ENCODE measurements at regions not wholly inside any gene's neighbourhood (a gene's known extent, or its start where the extent isn't known, plus 50 kb on each side); places are given as distances from the start of the nearest gene placed in this dataset.

DNA sequence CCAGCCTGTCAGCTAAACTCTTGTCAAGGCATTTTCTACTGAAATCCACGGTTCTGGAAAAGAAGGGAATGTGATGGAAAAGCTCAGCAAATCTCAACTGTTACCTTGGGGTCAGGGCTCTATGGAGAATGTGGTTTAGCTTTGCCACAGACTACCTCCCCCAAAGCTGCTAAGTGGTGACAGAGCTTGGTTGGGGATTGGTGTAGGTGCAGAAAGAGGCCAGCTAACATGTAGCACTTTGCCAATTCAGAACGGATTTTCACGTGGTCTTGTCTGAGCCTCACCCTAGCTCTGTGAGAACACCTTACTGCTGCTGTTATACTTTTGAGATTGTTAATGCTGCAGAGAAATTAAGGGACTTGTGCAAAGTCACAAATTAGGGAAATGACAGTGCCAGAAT is 331.1 kb downstream of the RND3 start:
- no peak for DNase-seq

DNA sequence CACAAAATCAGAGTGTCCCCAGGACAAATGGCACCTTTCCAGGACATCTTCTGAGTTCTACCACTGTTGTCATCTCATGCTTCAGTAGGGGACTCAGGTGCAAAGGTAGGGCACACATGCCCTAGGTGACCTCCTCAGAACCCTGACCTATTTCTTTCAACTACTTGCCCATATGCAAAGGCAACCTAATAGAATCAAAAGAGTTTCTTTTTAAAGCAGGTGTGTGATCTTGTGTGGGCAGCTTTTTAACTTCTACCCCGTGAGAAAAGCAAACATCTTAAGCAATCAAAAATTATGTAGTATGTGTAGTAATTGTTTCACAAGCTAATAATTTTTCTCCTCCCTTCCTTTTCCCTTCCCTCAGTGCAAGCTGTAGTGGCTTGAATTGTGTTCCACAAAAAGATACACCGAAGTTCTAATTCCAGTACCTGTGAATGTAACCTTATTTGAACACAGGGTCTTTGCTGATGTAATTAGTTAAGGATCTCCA is 333.1 kb downstream of the RND3 start:
- no peak for DNase-seq

DNA sequence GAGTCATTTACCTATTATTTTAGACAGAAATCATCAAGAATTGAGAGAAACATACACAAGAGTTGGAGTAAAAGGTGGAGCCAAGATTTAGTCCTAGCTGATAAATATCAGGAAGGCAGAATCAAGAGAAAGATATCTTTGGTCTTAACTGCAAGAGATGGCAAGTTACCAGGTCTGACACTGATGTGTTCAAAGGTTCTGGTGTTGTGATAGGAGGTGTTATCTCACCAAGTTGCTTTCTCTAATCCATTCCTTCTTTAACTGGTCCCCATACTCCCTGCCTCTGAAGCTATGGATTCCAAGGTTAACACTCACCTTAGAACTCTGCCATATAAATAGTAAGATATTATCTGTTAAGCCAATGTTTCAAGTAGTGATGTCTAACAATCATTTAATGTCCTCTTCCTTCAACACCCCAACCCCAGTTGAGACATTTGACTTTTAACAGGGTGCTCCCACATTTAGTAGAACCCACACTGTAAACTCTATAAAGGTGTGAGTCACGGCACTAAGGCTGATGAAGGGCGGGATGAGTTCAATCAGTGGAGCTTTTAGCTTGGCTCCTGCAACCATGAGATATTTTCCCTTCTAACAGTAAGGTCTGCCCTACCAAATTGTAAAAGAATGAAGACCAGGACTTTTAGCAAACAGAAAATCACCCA is 333.7 kb downstream of the RND3 start:
- DNase-seq = no peak

DNA sequence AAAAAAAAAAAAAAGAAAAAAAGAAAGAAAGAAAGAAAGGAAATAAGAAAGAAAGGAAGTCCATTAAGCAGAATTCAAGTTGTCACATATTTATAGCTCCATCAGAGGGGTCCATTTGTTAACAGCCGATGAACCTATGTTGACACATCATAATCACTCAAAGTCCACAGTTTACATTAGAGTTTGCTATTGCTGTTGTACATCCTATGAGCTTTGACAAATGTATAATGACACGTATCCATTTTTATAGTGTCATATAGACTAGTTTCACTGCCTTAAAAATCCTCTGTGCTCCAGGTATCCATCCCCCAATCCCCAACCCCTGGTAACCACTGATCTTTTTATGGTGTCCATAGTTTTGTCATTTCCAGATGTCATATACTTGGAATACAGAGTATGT is 335.2 kb downstream of the RND3 start:
- no peak for DNase-seq

DNA sequence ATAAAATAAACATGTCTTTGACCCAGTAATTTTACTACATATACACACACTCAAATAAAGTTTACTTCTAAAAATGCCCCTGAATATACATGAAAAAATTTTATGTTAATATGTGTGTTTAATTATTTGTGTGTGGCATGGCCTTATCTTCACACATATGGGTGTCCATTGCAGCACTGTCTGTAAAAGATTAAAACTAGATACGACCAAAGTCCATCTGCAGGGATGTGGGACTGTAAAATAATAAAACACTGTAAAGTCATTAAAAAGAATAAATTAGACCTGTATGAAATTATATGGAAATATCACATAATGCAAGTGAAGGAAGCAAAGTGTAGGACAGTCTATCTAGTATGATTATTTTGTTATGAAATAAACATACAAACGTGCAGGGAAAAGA is 337.3 kb downstream of the RND3 start:
- no peak for DNase-seq

DNA sequence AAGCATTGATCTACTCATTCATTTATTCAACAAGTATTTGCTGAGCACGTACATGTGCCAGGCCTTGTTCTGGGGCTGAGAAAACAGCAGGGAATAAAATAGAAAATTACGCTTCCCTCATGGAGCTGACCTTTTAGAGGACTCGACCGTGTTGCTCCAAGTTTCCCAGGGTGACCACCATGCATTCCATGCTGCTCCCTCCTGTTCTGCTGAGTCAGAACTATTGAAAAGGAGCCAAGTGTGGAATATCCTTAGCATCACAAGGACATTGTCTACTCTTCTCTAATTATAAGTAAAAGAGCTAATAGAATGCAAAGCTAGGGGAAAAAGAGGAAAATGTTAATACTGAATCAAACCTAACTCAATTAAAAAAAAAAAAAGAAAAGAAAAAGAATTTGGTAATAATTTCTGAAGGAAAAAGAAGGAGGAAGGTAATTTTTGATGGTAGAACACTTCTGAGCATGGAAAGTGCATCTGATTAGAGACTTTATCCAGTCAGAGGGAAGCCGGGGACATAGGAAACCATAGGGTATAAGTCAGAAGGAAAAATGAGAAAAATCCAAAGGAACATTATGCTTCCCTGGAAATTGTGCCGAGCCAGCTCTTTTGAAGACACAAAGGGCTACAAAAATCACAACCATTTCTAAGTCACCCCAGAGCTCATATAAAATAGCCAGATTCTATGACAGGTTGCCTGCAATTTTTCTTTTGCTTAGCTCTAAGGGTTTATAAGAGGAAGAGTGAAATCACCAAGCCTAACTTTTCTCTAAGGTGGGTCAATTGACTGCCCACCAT is 339.4 kb downstream of the RND3 start:
- no peak for DNase-seq

DNA sequence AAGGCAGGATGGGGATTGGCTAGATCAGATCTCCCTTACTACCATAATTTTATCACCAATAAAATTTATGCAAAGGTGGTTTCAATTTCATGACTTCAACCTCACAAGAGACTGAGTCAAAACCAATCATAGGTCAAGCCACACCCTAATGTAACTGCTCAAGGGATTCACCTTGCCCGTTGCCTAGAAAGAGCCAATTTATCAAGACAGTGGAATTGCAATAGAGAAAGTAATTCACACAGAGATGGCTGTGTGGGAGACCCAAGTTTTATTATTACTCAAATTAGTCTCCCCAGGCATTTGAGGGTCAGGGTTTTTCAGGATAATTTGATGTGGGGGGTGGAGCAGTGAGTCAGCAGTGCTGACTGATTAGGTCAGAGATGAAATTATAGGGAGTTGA is 340.6 kb downstream of the RND3 start:
- no peak for DNase-seq

DNA sequence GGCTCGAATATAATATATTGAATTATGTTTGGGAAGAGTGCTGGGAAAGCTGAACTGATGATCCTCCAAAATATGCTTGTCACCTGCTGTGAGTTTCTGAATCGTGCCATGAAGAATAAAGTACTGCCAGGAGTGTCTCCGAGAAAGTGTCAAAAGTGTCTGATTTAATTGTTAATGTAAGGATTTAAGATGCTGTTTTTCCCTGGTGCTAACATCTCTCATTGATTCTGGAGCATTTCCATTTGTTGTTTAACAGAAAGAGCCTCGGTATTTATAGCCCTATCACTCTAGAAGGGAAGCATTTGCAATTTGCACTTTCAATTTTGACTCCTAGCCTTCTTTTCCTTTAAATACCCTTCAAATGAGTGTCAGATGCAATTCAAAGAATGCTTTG is 342.2 kb downstream of the RND3 start:
- DNase-seq = no peak

DNA sequence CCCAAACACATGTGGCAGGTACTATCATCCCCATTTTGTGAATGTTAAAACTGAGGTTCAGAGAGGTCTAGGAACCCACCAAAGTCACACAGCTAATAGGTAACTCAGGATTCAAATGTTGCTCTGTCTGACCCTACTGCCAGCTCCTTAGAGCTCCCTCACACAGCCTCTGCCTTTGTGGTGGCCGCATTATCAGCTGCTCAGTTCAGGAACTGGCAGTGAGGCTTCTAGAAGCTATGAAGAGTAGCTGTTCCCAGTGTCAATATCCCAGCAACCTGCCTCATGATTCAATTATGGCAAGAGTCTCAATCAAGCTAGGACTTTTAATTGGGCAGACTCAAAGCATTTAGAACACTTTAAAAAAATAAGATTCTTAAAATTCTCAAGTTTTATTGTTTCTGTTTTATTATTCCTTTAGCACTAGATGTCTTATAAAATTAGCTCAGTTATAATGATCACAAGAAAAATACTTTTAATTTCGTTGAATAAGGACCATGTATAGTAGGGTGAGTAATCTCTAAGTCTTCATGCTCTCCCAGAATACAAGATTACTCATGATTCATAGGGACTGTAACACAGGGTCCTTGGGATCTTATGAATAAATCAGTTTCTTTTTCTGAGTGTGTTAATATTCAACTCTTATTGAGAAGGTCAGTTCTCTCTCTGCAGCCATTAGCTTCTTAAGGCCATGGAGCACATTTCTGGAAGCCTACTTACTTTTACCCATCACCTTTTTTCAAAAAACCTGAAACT is 342.7 kb downstream of the RND3 start:
- DNase-seq = peak; percentile 47

DNA sequence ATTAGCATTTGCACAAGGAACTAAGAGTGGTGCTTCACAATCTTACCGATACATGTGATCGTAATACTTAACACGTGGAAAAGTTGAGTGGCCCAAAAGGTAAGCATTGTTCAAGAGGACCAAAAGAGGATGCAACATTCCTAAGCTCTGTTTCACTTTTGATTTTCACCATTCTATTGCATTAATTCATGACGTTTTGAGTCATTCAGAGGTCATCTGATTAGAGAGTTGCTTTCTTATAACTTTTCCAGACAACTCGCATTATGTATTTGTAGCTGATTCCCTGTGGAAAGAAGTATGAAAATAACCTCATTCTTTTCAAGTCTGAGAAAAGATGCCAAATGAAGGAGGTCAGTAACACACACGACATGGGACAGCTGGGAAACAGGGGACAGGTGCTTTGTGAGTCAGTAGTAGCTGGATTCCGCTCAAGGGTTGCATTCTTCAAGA is 344.4 kb downstream of the RND3 start:
- DNase-seq = peak; percentile 81

DNA sequence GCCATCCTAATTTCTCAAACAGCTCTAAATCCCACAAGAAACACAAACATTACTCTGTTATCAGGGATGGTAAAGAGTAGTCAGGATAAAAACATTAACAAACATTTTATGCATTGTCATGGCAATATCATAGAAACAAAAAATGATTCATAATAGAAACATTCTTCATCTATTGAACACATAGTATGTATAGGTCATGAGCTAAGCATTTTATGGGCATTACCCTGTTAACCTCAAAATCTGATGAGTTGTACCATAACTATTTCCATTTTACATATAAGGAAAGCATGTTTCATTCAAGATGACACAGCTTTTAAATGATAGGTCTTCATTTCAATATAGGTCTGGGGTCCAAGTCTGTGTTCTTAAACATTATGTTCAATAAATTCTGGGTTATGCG is 344.9 kb downstream of the RND3 start:
- peak; percentile 90 for DNase-seq

DNA sequence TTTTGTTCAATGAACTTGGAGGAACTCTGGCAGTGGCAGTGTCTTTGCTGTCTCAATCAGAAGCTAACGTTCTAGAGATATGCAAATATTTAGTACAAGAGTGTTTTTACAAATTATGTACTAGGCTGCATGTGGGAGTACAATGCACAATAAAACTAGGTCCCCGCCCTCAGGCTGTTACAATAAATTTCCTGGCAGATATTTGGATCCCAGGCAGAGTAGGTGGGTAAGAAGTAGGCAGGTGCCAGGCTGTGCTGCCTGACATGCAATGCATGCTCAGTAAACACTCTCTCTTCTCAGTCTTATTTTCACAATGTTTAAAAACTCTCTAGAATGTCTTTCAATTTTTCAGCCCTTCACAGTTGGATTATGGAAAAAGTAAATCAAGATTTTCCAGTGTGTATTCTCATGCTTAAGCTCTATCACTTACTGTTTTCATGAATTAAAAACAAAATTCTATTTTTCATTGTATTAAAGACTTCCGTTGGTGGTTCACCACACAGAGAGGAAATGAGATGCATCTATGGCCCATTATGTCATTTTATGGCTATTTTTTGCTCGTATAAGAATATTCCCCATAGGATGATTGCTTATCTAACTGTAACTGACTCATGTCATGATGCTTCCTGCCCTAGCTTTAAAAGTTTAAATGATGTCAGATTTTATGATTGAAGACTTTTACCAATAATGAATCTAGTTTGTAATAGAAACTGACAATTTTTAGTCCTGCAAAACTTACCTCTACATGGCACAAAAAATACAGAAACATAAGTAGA is 346.1 kb downstream of the RND3 start:
- peak; percentile 73 for DNase-seq

DNA sequence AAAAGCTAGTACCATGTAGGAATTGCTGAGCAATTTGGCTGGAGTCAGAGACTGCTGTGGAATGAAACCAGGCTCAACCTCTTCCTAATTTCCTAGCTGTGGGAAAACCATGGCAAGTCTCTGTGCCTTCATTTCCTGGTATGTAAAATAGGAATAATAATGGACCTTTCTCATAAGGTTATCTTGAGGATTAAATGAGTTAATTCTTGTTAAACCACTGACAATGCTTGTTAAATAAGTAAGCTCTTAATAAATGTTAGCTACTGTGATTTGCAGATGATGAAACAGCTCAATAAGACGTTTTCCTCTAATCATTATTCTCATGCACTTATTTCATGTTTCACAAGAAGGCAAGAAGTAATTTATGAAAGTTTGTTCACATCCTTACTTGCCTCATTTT is 346.7 kb downstream of the RND3 start:
- DNase-seq = no peak

DNA sequence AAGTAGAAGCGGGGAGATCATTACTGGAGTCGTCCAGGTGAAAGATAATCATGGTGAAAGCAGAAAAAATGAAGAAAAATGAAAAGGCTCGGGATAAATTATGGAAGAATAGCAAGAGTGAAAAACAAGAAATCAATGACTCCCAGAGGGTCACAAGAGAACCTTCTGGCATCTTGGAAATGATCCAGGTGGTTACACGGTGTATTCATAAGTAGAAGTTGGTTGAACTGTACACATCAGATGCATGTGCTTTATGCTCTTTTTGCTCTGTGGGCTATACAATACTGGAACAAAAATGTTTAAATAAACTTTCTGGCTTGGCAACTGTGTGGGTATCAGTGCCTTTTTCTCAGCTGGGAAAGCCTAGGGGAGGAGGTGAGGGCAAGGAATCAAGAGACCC is 348.9 kb downstream of the RND3 start:
- no peak for DNase-seq

DNA sequence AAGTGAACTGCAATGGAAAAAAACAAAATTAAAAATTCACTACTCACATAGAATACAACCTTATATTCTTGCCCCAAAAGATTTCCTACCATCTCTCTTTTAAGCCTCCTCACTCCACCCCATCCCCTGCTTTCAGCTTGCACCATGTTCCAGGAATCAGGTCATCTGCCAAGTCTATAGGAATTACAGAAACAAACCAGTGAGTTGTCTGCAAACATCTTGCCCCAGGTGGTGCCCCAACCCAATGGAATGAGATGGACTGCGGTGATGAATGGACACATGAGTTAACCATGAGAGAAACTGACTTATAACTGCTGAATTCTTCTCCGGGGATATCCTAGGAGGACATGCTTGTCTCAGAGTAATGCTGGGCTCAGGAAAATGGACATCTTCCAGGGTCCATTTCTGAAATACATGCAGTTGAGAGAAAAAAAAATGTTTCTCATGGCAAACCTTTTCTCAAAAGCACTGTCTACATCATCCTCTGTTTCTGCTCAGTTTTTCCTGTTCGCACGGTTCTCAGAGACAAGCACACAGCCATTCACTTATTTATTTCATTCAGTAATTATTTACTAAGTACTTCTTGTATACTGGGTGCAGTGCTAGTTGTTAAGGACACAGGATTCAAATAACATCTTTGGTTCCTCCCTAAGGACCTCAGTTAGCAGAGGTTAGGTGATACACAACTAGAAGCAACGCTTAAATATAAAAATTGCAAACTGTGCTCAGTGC is 350.0 kb downstream of the RND3 start:
- DNase-seq = no peak

DNA sequence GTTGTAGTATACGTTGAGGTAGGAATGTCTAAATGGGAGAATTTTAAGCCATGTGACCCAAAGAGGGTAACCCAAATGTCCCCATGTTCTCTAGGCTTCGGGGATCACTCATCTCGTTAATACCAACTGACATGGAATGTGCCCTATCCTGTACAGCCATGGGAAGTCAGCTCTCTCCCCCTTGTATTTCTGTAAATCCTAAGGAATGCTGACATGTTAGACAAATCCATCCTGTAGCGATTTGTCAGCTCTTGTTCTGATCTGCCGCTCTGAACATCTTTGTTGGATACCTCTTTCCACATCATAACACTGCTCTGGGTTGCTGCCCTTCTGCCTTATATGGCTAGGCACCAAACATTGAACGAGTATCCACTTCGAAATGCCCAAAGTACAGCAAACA is 350.6 kb downstream of the RND3 start:
- DNase-seq = no peak

DNA sequence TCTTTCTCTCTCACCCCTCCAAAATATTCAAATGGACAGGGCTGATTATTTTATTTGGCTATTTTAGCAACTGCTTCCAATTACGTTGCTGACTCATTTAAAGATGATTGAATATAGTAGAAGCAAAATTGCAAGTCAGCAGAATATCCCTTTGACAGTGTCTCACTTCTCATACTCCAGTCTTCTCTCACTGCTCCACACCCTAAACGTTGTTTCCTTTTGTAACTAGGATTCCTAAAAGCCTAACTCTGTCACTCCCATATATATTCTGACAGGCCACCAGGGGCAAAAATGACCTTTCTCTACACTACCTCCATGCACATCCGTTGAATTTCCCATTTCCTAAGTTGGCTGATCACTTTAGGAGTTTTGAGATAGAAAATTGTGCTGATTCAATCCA is 351.1 kb downstream of the RND3 start:
- no peak for DNase-seq

DNA sequence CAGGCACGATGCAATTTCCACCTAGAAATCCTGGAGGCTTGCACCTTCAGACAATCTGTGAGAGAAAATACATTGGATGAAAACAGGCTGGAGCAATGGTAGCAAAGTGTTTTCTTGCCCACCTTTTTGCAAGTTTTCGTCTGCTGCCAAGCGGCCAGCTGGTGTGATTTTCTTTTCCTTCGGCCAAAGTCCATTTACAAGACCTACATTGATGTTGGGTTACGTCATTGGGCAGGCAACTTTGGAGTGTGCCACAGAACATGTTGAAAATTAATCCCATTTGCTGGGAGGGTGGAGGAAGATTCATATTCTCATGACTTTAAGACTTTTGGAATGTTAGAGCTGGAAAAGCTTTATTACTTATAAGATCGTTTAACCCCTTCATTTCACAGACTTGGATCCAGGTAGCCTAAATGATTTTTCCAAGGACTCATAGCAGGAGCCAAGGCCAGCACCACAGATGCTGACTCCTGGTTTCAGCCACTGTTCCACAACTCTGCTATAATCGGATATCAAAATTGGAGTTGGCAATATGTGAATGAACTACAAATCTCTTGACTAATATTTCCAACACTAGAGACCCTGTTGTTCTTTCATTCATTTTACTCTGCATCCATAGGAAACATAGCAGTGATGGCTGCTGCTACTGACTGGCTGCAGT is 352.1 kb downstream of the RND3 start:
- no peak for DNase-seq

DNA sequence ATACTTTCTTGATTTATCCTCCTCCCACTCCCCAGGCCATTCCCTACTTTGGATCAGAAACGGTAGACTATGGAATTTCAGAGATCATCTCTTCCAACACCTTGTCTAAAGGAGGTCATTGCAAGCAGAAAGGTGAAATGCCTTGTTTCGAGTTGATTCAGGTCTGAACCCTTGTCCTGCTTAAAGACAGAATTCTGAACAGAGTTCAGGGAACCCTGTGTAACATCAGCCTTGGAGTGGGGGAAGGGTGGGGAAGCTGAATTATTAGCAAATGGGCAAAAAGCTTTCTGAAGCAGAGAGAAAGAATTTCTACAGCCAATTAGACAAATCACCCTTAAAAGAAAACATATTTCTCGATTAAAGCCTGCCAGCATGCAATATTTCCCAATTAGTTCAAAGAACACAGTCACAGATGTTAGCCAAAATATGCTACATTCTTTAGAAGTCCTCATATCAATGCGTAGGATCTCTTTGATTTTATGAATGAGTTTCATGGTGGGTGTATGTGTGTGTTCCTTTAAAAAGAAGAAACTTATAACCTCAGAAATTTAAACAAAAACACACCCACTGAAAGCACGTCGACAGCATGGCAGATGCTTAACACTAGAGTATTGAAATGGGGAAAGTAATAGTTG is 353.1 kb downstream of the RND3 start:
- DNase-seq = peak; percentile 47

DNA sequence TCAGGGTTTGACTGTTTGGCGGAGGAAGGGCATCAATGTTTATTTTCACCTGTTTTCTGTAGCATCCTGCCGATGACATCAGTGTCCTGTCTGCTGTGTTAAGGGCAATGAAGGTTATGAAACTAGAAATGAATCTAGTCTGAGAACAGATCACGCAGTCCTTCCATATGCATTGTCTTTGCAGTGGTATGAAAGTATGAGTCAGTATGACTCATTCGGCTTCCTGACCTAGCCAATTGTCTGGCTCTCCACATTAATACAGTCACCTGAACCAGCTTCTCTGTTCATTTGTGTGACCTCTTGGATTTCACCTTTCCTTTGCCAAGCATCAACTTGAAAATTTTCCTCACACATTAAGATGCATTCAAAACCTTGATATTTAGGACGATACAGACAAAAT is 353.8 kb downstream of the RND3 start:
- peak; percentile 87 for DNase-seq

DNA sequence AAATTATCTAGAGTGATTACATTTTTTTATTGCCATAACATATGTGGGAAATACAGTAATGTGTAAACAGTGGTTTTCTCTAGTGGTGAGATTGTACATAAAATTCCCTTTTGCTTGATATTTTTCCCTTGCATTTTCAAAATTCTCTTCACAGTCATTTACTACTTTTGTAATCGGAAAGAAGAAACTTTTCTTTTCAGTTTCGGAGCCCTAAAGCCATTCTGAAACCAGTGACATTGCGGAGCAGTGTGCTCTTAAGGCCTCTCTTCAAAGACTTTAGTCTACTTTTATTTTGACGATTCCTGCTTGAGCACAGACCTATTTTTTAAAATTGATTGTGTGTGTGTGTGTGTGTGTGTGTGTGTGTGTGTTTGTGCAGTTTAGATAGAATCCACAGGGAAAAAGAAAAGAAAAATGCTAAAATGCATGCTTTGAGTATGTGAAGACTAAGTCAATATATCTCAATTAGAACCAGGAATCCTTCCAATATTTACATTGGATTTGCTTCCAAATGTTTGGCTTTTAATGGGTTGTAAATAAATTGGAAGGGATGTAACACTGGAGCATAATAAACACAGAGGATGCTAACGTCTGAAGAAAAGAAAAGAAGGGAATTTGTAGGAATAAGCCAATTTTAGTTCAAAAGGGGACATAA is 357.4 kb downstream of the RND3 start:
- no peak for DNase-seq
